ENCODE measurements at regions not wholly inside any gene's neighbourhood (a gene's known extent, or its start where the extent isn't known, plus 50 kb on each side); places are given as distances from the start of the nearest gene placed in this dataset.
A peak's percentile ranks its signal among the peaks of the same experiment; 100 is the strongest.

DNA sequence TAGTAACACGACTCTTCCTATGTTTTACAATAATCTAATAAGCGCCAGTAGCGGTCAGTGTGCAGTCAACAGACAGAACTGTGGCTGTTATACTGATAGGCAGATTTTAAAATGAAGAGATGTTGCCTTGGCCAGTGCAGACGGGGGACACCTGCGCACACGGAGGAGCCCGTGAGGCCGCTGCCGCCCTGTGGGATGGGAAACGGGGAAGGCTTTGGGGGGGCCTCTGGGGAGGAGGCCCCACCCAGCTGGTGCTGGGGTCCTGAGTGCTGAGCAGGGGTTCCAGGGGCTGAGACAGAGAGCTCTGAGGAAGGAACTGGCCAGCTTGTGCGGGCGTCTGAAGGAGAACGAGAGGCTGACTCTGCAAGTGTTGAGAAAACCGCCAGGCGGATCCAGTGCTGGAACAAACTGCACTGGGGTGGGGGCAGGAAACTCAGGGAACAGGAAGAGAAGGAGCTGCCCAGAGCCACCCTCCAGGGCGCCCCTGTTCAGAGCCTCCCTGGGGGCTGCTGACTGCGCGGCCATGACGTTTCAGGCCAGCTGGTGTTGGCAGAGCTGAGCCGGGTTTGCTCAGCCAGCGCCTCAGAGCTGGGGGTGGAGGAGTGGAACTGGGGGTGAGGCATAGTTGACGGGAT, 426.4 kb downstream of the TCERG1L start:
- intact Hi-C loops (cut with micrococcal nuclease; ENCODE audit: unreplicated experiment) = no loop called here
- no peaks in the 10 kb centered on the region for H3K36me3 ChIP-seq (ENCODE audit: insufficient read depth, low read length, poor library complexity, severe bottlenecking)
- H3K4me3 ChIP-seq (ENCODE audit: low read depth, low read length, poor library complexity, severe bottlenecking) = no peak overlapping the region
- DNase-seq (ENCODE audit: low spot score) = peak; percentile 9
- peaks cover 4% of the 10 kb centered on the region for H3K4me1 ChIP-seq (ENCODE audit: insufficient read depth, low read length, poor library complexity, severe bottlenecking)
- no peaks in the 10 kb centered on the region for H3K27me3 ChIP-seq (replicated peaks; ENCODE audit: insufficient read depth, low read depth, low read length, poor library complexity)
- BruUV-seq (replicated peaks) = no TSS peak
- no peak for TF ChIP-seq EZH2 (IDR thresholded peaks at IDR 0.05; ENCODE audit: borderline replicate concordance, low read depth, low read length, poor library complexity, severe bottlenecking)
- TF ChIP-seq, protein P1, sequence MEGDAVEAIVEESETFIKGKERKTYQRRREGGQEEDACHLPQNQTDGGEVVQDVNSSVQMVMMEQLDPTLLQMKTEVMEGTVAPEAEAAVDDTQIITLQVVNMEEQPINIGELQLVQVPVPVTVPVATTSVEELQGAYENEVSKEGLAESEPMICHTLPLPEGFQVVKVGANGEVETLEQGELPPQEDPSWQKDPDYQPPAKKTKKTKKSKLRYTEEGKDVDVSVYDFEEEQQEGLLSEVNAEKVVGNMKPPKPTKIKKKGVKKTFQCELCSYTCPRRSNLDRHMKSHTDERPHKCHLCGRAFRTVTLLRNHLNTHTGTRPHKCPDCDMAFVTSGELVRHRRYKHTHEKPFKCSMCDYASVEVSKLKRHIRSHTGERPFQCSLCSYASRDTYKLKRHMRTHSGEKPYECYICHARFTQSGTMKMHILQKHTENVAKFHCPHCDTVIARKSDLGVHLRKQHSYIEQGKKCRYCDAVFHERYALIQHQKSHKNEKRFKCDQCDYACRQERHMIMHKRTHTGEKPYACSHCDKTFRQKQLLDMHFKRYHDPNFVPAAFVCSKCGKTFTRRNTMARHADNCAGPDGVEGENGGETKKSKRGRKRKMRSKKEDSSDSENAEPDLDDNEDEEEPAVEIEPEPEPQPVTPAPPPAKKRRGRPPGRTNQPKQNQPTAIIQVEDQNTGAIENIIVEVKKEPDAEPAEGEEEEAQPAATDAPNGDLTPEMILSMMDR (conservative IDR thresholded peaks at IDR 0.05; ENCODE audit: low read depth, low read length) = no peak
- no peaks in the 10 kb centered on the region for H3K9me3 ChIP-seq (ENCODE audit: low read depth, low read length, poor library complexity, severe bottlenecking)
- POLR2A ChIA-PET (ENCODE audit: low non-redundant PET) = interaction anchor here (0.7 kb wide), 1 partner anchor 523 kb away, joined by 4 read pairs; no protein-coding TSS in a partner anchor
- H3K27ac ChIP-seq (ENCODE audit: low read depth, low read length, poor library complexity, severe bottlenecking) = no peak overlapping the region
- CTCF ChIA-PET = no interaction called here

DNA sequence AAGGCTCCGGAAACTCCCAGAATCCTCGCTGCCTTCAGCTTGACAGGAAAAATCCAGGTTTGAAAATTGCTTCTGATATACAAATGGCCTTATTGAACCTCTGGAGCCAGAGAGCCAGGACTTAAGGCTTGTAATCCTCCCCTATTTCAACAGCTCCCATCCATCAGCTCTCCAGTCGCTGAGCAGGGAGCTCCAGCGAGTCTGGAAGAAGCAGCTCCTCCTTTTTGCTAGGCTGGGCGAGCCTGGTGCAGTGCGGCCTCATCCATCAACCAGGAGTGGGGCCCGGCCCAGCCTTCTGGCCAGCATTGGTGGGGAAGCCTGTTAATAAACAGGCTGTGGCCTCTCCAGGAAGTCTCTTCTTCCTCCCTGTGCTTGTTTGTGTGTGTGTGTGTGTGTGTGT, 424.4 kb downstream of the TCERG1L start:
- no TSS peak for BruUV-seq (replicated peaks)
- no peak overlapping the region for H3K4me3 ChIP-seq (ENCODE audit: low read depth, low read length, poor library complexity, severe bottlenecking)
- no peaks in the 10 kb centered on the region for H3K36me3 ChIP-seq (ENCODE audit: insufficient read depth, low read length, poor library complexity, severe bottlenecking)
- POLR2A ChIA-PET (ENCODE audit: low non-redundant PET) = no interaction called here
- CTCF ChIA-PET = no interaction called here
- no peak for TF ChIP-seq EZH2 (IDR thresholded peaks at IDR 0.05; ENCODE audit: borderline replicate concordance, low read depth, low read length, poor library complexity, severe bottlenecking)
- TF ChIP-seq, protein P1 (conservative IDR thresholded peaks at IDR 0.05; ENCODE audit: low read depth, low read length) = no peak
- H3K4me1 ChIP-seq (ENCODE audit: insufficient read depth, low read length, poor library complexity, severe bottlenecking) = peaks cover 4% of the 10 kb centered on the region
- DNase-seq (ENCODE audit: low spot score) = no peak
- H3K9me3 ChIP-seq (ENCODE audit: low read depth, low read length, poor library complexity, severe bottlenecking) = no peaks in the 10 kb centered on the region
- H3K27me3 ChIP-seq (replicated peaks; ENCODE audit: insufficient read depth, low read depth, low read length, poor library complexity) = no peaks in the 10 kb centered on the region
- H3K27ac ChIP-seq (ENCODE audit: low read depth, low read length, poor library complexity, severe bottlenecking) = no peak overlapping the region
- intact Hi-C loops (cut with micrococcal nuclease; ENCODE audit: unreplicated experiment) = no loop called here

DNA sequence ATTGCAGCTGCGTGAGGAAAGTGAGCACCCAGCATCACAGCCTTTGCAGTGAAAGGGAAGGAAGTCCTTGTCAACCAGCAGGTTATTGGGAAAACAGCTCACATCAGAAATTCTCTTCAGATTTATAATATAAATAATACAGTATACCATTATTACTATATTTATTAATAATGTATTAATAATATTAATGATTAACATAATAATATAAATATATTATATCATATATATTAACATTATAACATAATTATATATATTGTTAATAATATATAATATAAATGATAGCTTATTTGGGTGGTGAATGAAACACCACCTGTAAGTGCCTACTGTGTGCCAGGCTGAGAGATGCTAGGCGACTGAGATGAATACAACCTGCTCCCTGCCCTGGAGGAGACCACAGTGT, 423.0 kb downstream of the TCERG1L start:
- CTCF ChIA-PET = no interaction called here

More for the DNA sequence above, 423.0 kb downstream of the TCERG1L start:
- Histone ChIP-seq H3K36me3 (ENCODE audit: insufficient read depth, low read length, poor library complexity, severe bottlenecking) (no peaks in the 10 kb centered on the region), H3K27ac (ENCODE audit: low read depth, low read length, poor library complexity, severe bottlenecking) (no peak overlapping the region), H3K4me1 (ENCODE audit: insufficient read depth, low read length, poor library complexity, severe bottlenecking) (peaks cover 4% of the 10 kb centered on the region), H3K4me3 (ENCODE audit: low read depth, low read length, poor library complexity, severe bottlenecking) (no peak overlapping the region), H3K27me3 (replicated peaks; ENCODE audit: insufficient read depth, low read depth, low read length, poor library complexity) (no peaks in the 10 kb centered on the region), H3K9me3 (ENCODE audit: low read depth, low read length, poor library complexity, severe bottlenecking) (no peaks in the 10 kb centered on the region)
- POLR2A ChIA-PET (ENCODE audit: low non-redundant PET) = no interaction called here
- no TSS peak for BruUV-seq (replicated peaks)
- DNase-seq (ENCODE audit: low spot score) = no peak
- TF ChIP-seq, protein P1 (conservative IDR thresholded peaks at IDR 0.05; ENCODE audit: low read depth, low read length) = no peak
- no peak for TF ChIP-seq EZH2 (IDR thresholded peaks at IDR 0.05; ENCODE audit: borderline replicate concordance, low read depth, low read length, poor library complexity, severe bottlenecking)
- intact Hi-C loops (cut with micrococcal nuclease; ENCODE audit: unreplicated experiment) = no loop called here

Data from A673 (cell line).